ENCODE measurements at regions not wholly inside any gene's neighbourhood (a gene's known extent, or its start where the extent isn't known, plus 50 kb on each side); places are given as distances from the start of the nearest gene placed in this dataset.

DNA sequence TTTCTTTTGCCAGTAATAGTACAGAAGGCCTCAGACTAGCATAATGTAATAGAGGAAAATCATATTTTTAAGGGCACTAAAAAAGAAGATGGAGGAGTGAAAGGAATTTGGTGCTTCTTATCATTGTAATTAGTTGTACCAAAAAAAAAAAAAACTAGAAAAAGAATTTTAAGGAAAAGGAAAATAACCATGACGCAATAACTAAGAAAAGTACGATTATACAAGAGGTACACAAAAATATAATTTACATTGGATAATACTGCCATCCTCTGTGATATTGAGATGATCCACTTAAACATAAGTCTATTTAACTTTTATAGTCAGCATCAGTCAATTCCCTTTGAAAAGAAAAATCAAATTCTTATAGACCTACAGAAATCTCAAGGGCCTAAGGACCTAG lies 146.7 kb upstream of the IRX5 start:
- Histone ChIP-seq H3K27me3 (no peaks in the 10 kb centered on the region), H3K36me3 (no peaks in the 10 kb centered on the region), H3K4me3 (no peak overlapping the region), H3K9me3 (peaks cover 3% of the 10 kb centered on the region), H3K27ac (no peak overlapping the region), H3K4me1 (no peaks in the 10 kb centered on the region)
- 96% methylated on average over 2 of the region's 2 CpGs for WGBS
- TF ChIP-seq POLR2AphosphoS5 (IDR thresholded peaks at IDR 0.05) = no peak
- no peak for TF ChIP-seq POLR2A (IDR thresholded peaks at IDR 0.05)
- TF ChIP-seq, protein P1, sequence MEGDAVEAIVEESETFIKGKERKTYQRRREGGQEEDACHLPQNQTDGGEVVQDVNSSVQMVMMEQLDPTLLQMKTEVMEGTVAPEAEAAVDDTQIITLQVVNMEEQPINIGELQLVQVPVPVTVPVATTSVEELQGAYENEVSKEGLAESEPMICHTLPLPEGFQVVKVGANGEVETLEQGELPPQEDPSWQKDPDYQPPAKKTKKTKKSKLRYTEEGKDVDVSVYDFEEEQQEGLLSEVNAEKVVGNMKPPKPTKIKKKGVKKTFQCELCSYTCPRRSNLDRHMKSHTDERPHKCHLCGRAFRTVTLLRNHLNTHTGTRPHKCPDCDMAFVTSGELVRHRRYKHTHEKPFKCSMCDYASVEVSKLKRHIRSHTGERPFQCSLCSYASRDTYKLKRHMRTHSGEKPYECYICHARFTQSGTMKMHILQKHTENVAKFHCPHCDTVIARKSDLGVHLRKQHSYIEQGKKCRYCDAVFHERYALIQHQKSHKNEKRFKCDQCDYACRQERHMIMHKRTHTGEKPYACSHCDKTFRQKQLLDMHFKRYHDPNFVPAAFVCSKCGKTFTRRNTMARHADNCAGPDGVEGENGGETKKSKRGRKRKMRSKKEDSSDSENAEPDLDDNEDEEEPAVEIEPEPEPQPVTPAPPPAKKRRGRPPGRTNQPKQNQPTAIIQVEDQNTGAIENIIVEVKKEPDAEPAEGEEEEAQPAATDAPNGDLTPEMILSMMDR (IDR thresholded peaks at IDR 0.05) = no peak
- no peak for TF ChIP-seq EP300 (IDR thresholded peaks at IDR 0.05)
- no peak for DNase-seq (ENCODE audit: low spot score in 2 of 2)

DNA sequence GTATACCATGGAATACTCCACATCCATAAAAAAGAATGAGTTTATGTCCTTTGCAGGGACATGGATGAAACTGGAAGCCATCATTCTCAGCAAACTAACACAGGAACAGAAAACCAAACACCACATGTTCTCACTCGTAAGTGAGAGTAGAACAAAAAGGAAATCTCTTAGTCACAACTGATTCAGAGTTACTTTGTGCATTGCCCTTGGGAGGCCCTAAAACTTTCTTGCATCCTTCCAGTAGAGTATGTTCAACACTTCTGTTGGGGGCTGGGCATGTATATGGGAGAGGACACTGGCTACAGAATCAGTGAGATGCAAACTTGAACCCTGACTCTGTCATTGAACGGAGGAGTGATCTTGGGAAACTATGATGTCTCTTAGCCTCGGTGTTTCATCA lies 147.4 kb upstream of the IRX5 start:
- 84% methylated on average over 3 of the region's 3 CpGs for WGBS
- H3K27ac ChIP-seq = no peak overlapping the region
- no peak for DNase-seq (ENCODE audit: low spot score in 2 of 2)

DNA sequence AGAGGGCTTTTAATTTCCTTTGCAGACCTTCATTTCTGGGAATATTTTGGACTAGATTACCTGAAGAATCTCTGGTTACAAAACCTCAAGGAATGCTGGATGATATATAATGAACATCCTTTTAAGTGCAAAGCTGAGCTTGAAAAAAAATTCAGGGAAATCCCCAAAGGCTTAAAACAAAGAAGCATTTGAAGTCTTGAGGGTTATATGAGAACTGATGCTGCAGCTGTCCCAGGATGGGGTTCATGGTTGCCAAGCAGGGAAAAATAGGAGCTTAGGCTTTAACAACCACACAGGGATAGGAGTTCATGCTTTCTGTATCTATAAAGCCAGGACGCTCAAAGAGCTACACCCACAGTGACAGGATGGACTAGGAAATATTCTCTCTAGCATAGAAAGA lies 150.4 kb upstream of the IRX5 start:
- TF ChIP-seq POLR2AphosphoS5 (IDR thresholded peaks at IDR 0.05) = no peak
- no peak for TF ChIP-seq EP300 (IDR thresholded peaks at IDR 0.05)
- TF ChIP-seq, protein P1 (IDR thresholded peaks at IDR 0.05) = no peak
- TF ChIP-seq POLR2A (IDR thresholded peaks at IDR 0.05) = no peak
- Histone ChIP-seq H3K27me3 (no peaks in the 10 kb centered on the region), H3K4me1 (no peaks in the 10 kb centered on the region), H3K36me3 (no peaks in the 10 kb centered on the region), H3K27ac (no peak overlapping the region), H3K4me3 (no peak overlapping the region), H3K9me3 (no peaks in the 10 kb centered on the region)
- no peak for DNase-seq (ENCODE audit: low spot score in 2 of 2)
- WGBS = 50% methylated on average over 1 of the region's 1 CpG

More for the DNA sequence above, 147.4 kb upstream of the IRX5 start:
- Histone ChIP-seq H3K27me3 (no peaks in the 10 kb centered on the region), H3K36me3 (no peaks in the 10 kb centered on the region), H3K4me3 (no peak overlapping the region), H3K9me3 (peaks cover 3% of the 10 kb centered on the region), H3K4me1 (no peaks in the 10 kb centered on the region)
- TF ChIP-seq POLR2AphosphoS5 (IDR thresholded peaks at IDR 0.05) = no peak
- no peak for TF ChIP-seq EP300 (IDR thresholded peaks at IDR 0.05)
- no peak for TF ChIP-seq POLR2A (IDR thresholded peaks at IDR 0.05)
- TF ChIP-seq, protein P1 (IDR thresholded peaks at IDR 0.05) = no peak

DNA sequence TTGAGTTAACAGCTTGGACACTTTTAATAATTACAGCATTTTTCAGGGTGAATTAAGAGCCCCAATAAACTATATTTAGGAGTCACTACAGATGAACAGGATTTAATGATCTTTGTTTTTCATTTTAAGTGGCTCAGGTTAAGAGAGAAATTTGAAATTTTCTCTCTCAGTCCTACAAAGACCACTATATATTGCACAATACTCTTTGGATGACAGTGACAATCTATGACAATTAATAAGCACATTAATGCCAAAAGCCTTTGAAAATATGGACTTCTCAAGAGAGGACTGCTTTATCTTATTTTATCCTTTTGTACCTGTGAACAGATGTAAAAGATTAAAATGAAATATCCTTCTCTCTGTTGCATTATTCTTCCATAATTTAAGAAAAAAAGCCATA lies 151.1 kb upstream of the IRX5 start:
- Histone ChIP-seq H3K27me3 (no peaks in the 10 kb centered on the region), H3K4me3 (no peak overlapping the region), H3K4me1 (no peaks in the 10 kb centered on the region), H3K9me3 (no peaks in the 10 kb centered on the region), H3K27ac (no peak overlapping the region), H3K36me3 (no peaks in the 10 kb centered on the region)
- DNase-seq (ENCODE audit: low spot score in 2 of 2) = no peak
- TF ChIP-seq EP300 (IDR thresholded peaks at IDR 0.05) (no peak), POLR2A (IDR thresholded peaks at IDR 0.05) (no peak), POLR2AphosphoS5 (IDR thresholded peaks at IDR 0.05) (no peak)
- TF ChIP-seq, protein P1 (IDR thresholded peaks at IDR 0.05) = no peak

DNA sequence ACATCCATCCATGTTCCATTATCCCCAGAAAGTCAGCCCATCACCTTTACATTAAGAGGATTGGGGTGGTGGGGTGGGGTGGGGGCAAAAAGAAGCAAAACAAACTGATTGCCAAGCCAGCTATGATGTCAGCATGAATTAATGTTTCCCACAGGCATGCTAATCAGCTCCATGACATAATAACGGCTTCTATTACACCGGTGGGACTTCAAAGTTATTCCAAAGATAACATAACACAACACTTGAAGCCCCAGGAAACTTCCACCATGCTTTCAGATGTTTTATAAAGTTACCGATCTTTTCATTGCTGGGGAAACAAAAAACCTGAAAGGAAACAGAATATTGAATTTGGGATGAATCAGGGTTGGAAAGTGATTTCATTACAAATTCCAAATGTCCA lies 155.9 kb upstream of the IRX5 start:
- no peak overlapping the region for H3K4me3 ChIP-seq
- H3K36me3 ChIP-seq = no peaks in the 10 kb centered on the region
- DNase-seq (ENCODE audit: low spot score in 2 of 2) = no peak
- H3K27ac ChIP-seq = no peak overlapping the region
- 36% methylated on average over 3 of the region's 3 CpGs for WGBS
- H3K4me1 ChIP-seq = no peaks in the 10 kb centered on the region
- no peaks in the 10 kb centered on the region for H3K27me3 ChIP-seq
- TF ChIP-seq, protein P1 (IDR thresholded peaks at IDR 0.05) = no peak
- TF ChIP-seq POLR2AphosphoS5 (IDR thresholded peaks at IDR 0.05) (no peak), EP300 (IDR thresholded peaks at IDR 0.05) (no peak), POLR2A (IDR thresholded peaks at IDR 0.05) (no peak)
- no peaks in the 10 kb centered on the region for H3K9me3 ChIP-seq

All from suprapubic skin (tissue), 4 donors.